PFSK-1 (cell line): ENCODE measurements at regions not wholly inside any gene's neighbourhood (a gene's known extent, or its start where the extent isn't known, plus 50 kb on each side); places are given as distances from the start of the nearest gene placed in this dataset.

ENCODE experiments used
- POLR2AphosphoS5 ChIP-seq: IDR thresholded peaks from 2 replicates; pipeline ENCODE4 v1.6.1; 2012; ENCODE audit warnings: low read depth, mild to moderate bottlenecking, control low read depth, low read length, moderate library complexity
- TAF1 ChIP-seq: IDR thresholded peaks from 2 replicates; pipeline ENCODE4 v1.6.1; 2012; ENCODE audit warnings: low read length, control low read depth, borderline replicate concordance; ENCODE audit not compliant: insufficient read depth

- TF ChIP-seq POLR2AphosphoS5: no peak
- TF ChIP-seq TAF1: no peak
Measured at GRCh38 chr4:137909529-137910309, 332.4 kb downstream of the SLC7A11 start.
